HEK293T (cell line): ENCODE measurements at regions not wholly inside any gene's neighbourhood (a gene's known extent, or its start where the extent isn't known, plus 50 kb on each side); places are given as distances from the start of the nearest gene placed in this dataset.

Experiments
- HDGF ChIP-seq: fragments of 450-650 bp; IDR thresholded peaks from 2 replicates; pipeline ENCODE4 v1.6.1; 2017; ENCODE audit warnings: antibody characterized with exemption, borderline replicate concordance
- NFRKB ChIP-seq: fragments of 450-650 bp; IDR thresholded peaks from 2 replicates; pipeline ENCODE4 v1.6.1; 2016; ENCODE audit warnings: mild to moderate bottlenecking, moderate library complexity
- SP1 ChIP-seq: fragments of 450-650 bp; IDR thresholded peaks from 2 replicates; pipeline ENCODE4 v1.6.1; 2017

DNA sequence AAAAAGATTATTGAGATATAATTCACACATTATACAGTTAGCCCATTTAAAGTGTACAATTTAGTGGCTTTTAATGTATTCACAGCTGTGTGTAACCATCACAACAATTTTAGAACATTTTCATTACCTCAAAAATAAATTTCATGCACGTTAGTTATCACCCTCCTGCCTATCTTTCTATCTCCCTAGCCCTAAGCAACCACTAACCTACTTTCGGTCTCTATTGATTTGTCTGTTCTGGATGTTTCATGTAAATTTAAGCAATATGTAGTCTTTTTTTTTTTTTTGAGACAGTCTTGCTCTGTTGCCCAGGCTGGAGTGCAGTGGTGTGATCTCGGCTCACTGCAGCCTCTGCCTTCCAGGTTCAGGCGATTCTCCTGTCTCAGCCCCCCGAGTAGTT lies 439.4 kb downstream of the PCNX1 start:
- TF ChIP-seq NFRKB (no peak), SP1 (no peak), HDGF (no peak)
